NCI-H1436 treated with DMSO at 0.1 percent for 48 hours (cell line): ENCODE measurements at regions not wholly inside any gene's neighbourhood (a gene's known extent, or its start where the extent isn't known, plus 50 kb on each side); places are given as distances from the start of the nearest gene placed in this dataset.

Source experiments
- DNase-seq: peaks from one replicate; lab custom pipeline; 2025; lab: John Stamatoyannopoulos, UW

DNA sequence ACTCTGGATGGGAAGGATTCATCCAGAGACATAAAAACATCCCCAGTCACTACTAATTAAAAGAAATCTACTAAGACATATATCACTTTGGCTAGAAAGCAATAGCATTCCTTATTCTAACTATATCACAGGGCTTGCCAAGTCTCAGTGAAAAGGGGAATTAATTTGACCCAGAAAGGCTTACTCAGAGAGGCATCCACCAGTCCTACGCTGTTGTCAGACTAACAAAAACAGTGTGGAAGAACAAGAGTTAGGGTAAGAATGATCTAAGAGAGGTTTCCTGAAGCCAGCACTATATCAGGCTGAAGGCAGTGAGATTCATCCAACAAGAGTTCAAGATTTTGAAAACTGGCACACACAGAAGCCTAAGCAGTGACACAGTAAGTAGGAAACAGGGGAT is 126.1 kb downstream of the GDAP2 start:
- no peak for DNase-seq

DNA sequence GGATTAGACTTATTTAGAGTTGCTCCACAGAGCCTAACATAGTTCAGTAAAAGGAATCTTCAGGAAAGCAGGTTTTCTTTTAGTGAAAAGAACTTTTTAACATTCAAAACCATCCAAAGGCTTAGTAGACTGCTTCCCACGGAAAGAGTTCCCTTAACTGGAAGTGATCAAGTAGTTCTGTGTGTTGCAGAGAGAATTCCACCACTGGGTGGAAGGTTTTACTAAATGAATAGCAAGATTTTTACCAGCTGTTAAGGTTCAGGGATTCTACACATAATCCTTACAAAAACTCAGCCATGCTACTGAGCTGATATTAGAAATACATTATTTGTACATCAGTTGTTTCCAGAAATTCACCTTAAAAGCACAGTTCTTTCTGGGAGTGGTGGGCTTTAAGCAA is 119.7 kb downstream of the GDAP2 start:
- no peak for DNase-seq

DNA sequence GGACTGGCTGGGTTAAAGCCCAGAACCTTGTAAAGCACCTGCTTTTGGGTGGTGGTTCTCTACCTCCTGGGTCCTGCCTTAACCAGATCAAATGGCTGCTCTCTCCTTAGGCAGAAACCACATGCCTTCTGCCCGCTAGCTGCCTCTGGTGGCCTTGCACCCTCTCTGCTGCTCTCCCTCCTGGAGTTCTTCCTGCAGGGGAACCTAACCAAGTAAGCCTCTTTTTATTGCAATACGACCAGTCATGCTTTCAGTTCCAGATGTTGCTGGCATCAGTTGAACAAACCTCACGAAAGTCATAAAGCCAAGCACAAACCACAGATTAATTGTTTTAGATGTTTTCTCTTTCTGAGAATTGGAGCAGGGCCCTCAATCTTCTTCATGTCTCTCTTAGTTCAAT is 118.9 kb downstream of the GDAP2 start:
- no peak for DNase-seq

DNA sequence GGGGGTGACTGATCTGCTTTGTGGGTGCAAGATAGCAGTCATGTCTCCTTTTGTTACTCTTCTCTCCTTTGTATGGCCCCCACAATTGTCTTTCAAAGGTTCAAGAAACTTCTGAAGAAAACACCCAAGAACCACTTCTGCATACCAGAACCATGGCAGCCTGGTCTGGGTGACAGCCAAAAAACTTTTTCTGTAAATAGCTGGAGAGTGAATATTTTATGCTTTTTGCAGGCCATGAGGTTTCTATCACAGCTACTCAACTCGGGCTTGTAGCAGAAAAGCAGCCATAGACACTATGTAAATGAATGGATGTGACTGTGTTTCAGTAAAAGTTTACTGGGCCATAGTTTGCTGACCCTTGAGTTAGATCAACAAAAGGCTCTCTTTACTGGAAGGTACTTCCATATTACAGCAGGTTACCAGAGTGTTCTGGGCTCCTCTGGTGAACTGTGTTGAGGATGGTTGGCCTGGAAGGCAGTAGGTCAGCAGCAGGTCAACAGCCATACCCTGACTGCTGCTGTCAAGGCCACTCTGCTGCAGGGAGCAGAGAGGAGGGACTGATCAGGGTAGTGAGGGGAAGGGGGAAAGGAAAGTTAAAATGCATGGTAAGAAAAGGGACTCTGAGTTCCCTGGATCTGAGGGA is 116.4 kb downstream of the GDAP2 start:
- DNase-seq, result no peak
